ENCODE measurements at regions not wholly inside any gene's neighbourhood (a gene's known extent, or its start where the extent isn't known, plus 50 kb on each side); places are given as distances from the start of the nearest gene placed in this dataset.

DNA sequence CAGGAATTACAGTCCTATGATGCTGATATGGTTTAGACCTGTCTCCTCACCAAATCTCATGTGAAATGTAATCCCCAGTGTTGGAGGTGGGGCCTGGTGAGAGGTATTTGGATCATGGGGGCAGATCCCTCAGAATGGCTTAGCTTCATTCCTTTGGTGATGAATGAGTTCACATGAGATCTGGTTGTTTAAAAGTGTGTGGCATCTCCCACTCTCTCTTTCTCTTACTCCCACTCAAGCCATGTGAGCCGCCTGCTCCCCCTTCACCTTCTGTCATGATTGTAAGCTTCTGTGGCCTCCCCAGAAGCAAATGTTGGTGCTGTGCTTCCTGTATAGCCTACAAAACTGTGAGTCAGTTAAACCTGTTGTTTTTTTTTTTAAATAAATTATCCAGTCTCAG, 89.4 kb upstream of the ARHGAP5 start:
- Mint-ChIP-seq H3K4me3 (no peak overlapping the region), H3K9me3 (peaks cover 2 to 5% of the 10 kb centered on the region in 2 donors), H3K27ac (no peak overlapping the region), H3K27me3 (ENCODE audit: low read depth in 2 of 2) (peaks cover 0 to 6% of the 10 kb centered on the region in 2 donors), H3K4me1 (no peaks in the 10 kb centered on the region), H3K36me3 (no peaks in the 10 kb centered on the region)
- Histone ChIP-seq H3K27ac (ENCODE audit: low read length) (no peak overlapping the region), H3K9me3 (ENCODE audit: control insufficient read depth, insufficient read depth, low read length) (peaks cover 4% of the 10 kb centered on the region), H3K27me3 (ENCODE audit: control insufficient read depth, insufficient read depth, low read length) (no peaks in the 10 kb centered on the region), H3K4me1 (ENCODE audit: control insufficient read depth, insufficient read depth, low read length) (no peaks in the 10 kb centered on the region), H3K4me3 (ENCODE audit: low read length) (no peak overlapping the region), H3K36me3 (ENCODE audit: control insufficient read depth, insufficient read depth, low read length) (no peaks in the 10 kb centered on the region)
- TF ChIP-seq, protein P1, sequence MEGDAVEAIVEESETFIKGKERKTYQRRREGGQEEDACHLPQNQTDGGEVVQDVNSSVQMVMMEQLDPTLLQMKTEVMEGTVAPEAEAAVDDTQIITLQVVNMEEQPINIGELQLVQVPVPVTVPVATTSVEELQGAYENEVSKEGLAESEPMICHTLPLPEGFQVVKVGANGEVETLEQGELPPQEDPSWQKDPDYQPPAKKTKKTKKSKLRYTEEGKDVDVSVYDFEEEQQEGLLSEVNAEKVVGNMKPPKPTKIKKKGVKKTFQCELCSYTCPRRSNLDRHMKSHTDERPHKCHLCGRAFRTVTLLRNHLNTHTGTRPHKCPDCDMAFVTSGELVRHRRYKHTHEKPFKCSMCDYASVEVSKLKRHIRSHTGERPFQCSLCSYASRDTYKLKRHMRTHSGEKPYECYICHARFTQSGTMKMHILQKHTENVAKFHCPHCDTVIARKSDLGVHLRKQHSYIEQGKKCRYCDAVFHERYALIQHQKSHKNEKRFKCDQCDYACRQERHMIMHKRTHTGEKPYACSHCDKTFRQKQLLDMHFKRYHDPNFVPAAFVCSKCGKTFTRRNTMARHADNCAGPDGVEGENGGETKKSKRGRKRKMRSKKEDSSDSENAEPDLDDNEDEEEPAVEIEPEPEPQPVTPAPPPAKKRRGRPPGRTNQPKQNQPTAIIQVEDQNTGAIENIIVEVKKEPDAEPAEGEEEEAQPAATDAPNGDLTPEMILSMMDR (IDR thresholded peaks at IDR 0.05): no peak
- intact Hi-C loops (cut with micrococcal nuclease): no loop called here
- WGBS (ENCODE audit: insufficient coverage): 78% methylated on average over 1 of the region's 1 CpG
- DNase-seq (no peak), ATAC-seq (no peak)

GRCh38 chr14:31988244-31988643, 88.9 kb upstream of the ARHGAP5 start:
- ATAC-seq (no peak), DNase-seq (no peak)
- Histone ChIP-seq H3K27me3 (ENCODE audit: control insufficient read depth, insufficient read depth, low read length) (no peaks in the 10 kb centered on the region), H3K4me3 (ENCODE audit: low read length) (no peak overlapping the region), H3K27ac (ENCODE audit: low read length) (no peak overlapping the region), H3K4me1 (ENCODE audit: control insufficient read depth, insufficient read depth, low read length) (no peaks in the 10 kb centered on the region), H3K9me3 (ENCODE audit: control insufficient read depth, insufficient read depth, low read length) (peaks cover 4% of the 10 kb centered on the region), H3K36me3 (ENCODE audit: control insufficient read depth, insufficient read depth, low read length) (no peaks in the 10 kb centered on the region)
- Mint-ChIP-seq H3K27me3 (ENCODE audit: low read depth in 2 of 2) (peaks cover 0 to 6% of the 10 kb centered on the region in 2 donors), H3K27ac (no peak overlapping the region), H3K4me3 (no peak overlapping the region), H3K36me3 (no peaks in the 10 kb centered on the region), H3K4me1 (no peaks in the 10 kb centered on the region), H3K9me3 (peaks cover under 1 to 2% of the 10 kb centered on the region in 2 donors)
- 65% methylated on average over 1 of the region's 1 CpG for WGBS (ENCODE audit: insufficient coverage)
- intact Hi-C loops (cut with micrococcal nuclease): no loop called here
- TF ChIP-seq, protein P1 (IDR thresholded peaks at IDR 0.05): no peak

DNA sequence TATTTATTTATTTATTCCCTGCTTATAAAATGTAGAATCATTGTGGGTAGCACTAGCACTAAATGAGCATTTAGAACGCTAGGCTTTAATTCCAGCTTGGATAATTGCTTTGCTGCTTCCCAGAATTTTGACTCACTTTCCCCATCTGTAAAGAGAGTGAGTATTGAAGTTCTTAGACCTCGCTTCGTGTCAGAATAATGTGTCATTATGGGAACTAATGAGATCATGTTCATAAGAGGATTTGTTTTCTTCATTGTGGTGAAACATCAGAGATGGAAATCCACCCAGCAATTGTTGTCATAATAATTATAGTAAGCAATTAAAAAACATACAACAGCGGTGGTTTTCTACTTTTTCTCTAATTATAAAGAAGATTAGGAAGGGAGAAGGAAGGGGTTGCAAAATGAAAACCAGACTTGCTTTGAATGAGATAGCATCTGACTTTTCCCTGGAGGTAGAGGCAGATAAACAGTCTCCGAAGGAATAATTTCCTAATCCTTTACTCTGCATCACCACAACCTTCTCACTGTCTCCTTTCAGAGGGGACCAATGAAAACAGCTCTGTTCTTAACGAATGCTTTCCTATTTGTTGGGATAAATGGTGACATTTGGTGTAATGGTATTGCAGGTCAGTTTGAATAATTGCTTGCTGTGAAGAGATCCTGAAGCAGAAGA, 86.8 kb upstream of the ARHGAP5 start:
- intact Hi-C loops (cut with micrococcal nuclease): no loop called here

More for the DNA sequence above, 86.8 kb upstream of the ARHGAP5 start:
- no peak overlapping the region for H3K27ac ChIP-seq (ENCODE audit: low read length)
- ATAC-seq (no peak), DNase-seq (no peak)
- Mint-ChIP-seq H3K36me3 (no peaks in the 10 kb centered on the region), H3K9me3 (peaks cover 0 to 2% of the 10 kb centered on the region in 2 donors), H3K4me3 (no peak overlapping the region), H3K27me3 (ENCODE audit: low read depth in 2 of 2) (peaks cover 0 to 6% of the 10 kb centered on the region in 2 donors), H3K27ac (no peak overlapping the region), H3K4me1 (no peaks in the 10 kb centered on the region)
- no peak overlapping the region for H3K4me3 ChIP-seq (ENCODE audit: low read length)
- H3K36me3 ChIP-seq (ENCODE audit: control insufficient read depth, insufficient read depth, low read length): no peaks in the 10 kb centered on the region
- TF ChIP-seq, protein P1 (IDR thresholded peaks at IDR 0.05): no peak
- H3K9me3 ChIP-seq (ENCODE audit: control insufficient read depth, insufficient read depth, low read length): no peaks in the 10 kb centered on the region
- no peaks in the 10 kb centered on the region for H3K27me3 ChIP-seq (ENCODE audit: control insufficient read depth, insufficient read depth, low read length)
- 65% methylated on average over 2 of the region's 6 CpGs for WGBS (ENCODE audit: insufficient coverage)
- H3K4me1 ChIP-seq (ENCODE audit: control insufficient read depth, insufficient read depth, low read length): no peaks in the 10 kb centered on the region
